ENCODE measurements at regions not wholly inside any gene's neighbourhood (a gene's known extent, or its start where the extent isn't known, plus 50 kb on each side); places are given as distances from the start of the nearest gene placed in this dataset.
A peak's percentile ranks its signal among the peaks of the same experiment; 100 is the strongest.

DNA sequence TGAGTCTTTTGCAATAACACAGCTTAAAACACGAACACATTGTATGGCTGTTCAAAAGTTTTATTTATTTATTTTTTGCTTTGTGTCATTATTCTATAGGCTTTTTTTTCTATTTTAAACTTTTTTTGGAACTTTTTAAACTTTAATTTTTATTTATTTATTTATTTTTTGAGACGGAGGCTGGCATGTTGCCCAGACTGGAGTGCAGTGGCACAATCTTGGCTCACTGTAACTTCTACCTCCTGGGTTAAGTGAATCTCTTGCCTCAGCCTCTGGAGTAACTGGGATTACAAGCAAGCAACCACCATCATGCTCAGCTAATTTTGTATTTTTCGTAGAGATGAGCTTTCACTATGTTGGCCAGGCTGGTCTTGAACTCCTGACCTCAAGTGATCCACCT, 88.3 kb upstream of the GADD45A start:
- FAIRE-seq (no peak), DNase-seq (ENCODE audit: insufficient read length) (no peak)
- TF ChIP-seq TAF1 (IDR thresholded peaks at IDR 0.05; ENCODE audit: borderline replicate concordance, low read depth, low read length) = no peak
- TF ChIP-seq POLR2A (IDR thresholded peaks at IDR 0.05; ENCODE audit: low read depth, low read length) = no peak
- TF ChIP-seq POLR2AphosphoS5 (IDR thresholded peaks at IDR 0.05; ENCODE audit: low read depth, low read length) = no peak

- FAIRE-seq (no peak), DNase-seq (ENCODE audit: insufficient read length) (no peak)
- TF ChIP-seq TAF1 (IDR thresholded peaks at IDR 0.05; ENCODE audit: borderline replicate concordance, low read depth, low read length) = no peak
- TF ChIP-seq POLR2AphosphoS5 (IDR thresholded peaks at IDR 0.05; ENCODE audit: low read depth, low read length) = no peak
- TF ChIP-seq POLR2A (IDR thresholded peaks at IDR 0.05; ENCODE audit: low read depth, low read length) = no peak
These were observed 87.7 kb upstream of the GADD45A start for GRCh38 chr1:67597336-67597735.

GRCh38 chr1:67599085-67599484, 85.9 kb upstream of the GADD45A start:
- DNase-seq (ENCODE audit: insufficient read length) (no peak), FAIRE-seq (no peak)
- no peak for TF ChIP-seq POLR2AphosphoS5 (IDR thresholded peaks at IDR 0.05; ENCODE audit: low read depth, low read length)
- no peak for TF ChIP-seq TAF1 (IDR thresholded peaks at IDR 0.05; ENCODE audit: borderline replicate concordance, low read depth, low read length)
- no peak for TF ChIP-seq POLR2A (IDR thresholded peaks at IDR 0.05; ENCODE audit: low read depth, low read length)

- FAIRE-seq (no peak), DNase-seq (ENCODE audit: insufficient read length) (no peak)
These were observed 83.5 kb upstream of the GADD45A start for GRCh38 chr1:67601539-67601938.

GRCh38 chr1:67601955-67602354, 83.0 kb upstream of the GADD45A start:
- FAIRE-seq (no peak), DNase-seq (ENCODE audit: insufficient read length) (no peak)
- TF ChIP-seq POLR2AphosphoS5 (IDR thresholded peaks at IDR 0.05; ENCODE audit: low read depth, low read length) = no peak
- no peak for TF ChIP-seq TAF1 (IDR thresholded peaks at IDR 0.05; ENCODE audit: borderline replicate concordance, low read depth, low read length)
- no peak for TF ChIP-seq POLR2A (IDR thresholded peaks at IDR 0.05; ENCODE audit: low read depth, low read length)

More at GRCh38 chr1:67601539-67601938, 83.5 kb upstream of the GADD45A start:
- TF ChIP-seq POLR2A (IDR thresholded peaks at IDR 0.05; ENCODE audit: low read depth, low read length) (no peak), TAF1 (IDR thresholded peaks at IDR 0.05; ENCODE audit: borderline replicate concordance, low read depth, low read length) (no peak), POLR2AphosphoS5 (IDR thresholded peaks at IDR 0.05; ENCODE audit: low read depth, low read length) (no peak)

DNA sequence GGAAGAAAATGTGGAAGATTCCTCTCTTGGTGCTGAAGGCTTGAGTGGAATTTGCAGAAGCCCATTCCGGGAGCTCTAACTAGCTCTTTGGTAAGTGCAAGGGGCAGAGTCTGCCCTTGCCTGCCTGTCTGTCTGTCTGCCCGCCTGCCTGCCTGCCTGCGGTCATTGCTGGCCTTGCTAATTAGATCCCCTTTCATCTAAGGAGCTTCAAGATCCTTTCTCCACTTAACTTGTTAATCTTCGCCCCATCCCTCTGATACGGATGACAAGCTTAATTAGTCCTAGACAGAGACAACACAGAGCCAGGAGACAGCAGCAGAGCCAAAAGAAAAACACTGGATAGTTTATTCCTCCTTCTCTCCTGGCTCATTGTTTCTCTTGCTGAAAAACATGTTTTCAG, 80.2 kb upstream of the GADD45A start:
- FAIRE-seq = no peak
- no peak for DNase-seq (ENCODE audit: insufficient read length)
- TF ChIP-seq TAF1 (IDR thresholded peaks at IDR 0.05; ENCODE audit: borderline replicate concordance, low read depth, low read length) (no peak), POLR2AphosphoS5 (IDR thresholded peaks at IDR 0.05; ENCODE audit: low read depth, low read length) (no peak), POLR2A (IDR thresholded peaks at IDR 0.05; ENCODE audit: low read depth, low read length) (no peak)

DNA sequence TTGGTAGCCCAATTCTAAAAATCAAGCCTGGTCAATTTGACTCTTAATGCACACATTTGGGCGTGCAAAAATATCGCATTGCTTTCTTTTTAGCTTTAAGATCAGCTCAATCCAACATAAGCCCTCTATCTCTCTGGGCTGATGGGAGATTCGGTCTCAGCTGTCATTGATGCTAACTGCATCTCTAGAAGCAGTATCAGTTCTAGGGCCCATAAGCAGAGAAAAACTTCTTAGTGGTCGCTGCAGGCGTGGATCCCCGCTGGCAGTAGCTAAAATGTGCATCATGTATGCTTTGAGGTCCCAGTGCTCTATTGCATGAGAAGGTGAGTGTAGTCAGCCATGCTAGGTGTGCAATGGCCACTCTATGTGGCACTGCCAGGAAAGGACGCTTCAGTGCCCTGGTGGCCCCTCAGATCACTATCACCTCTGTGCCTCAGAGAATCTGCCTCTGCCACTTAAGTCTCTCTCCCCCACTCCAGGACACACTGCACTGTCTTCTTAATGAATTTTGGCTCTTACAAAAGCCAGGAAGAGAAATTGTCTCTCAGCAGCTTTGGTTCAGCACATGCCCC, 79.7 kb upstream of the GADD45A start:
- DNase-seq (ENCODE audit: insufficient read length) = no peak
- FAIRE-seq = no peak

DNA sequence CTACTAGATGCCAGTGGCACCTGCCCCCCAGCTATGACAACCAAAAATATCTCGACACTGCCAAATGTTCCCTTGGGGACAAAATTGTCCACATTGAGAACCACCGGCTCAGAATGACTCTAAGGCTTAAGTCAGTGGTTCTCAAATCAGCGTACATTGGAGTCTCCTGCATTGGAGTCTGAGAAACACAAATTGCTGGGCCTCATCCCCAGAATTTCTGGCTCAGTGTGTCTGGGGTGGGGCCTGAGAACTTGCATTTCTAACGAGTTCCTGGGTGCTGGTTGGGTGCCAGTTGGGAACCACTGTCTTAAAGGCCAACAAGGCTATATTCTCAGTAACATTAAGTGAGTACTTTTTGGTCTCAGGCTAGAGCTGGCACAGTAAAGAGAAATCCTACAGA, 77.7 kb upstream of the GADD45A start:
- FAIRE-seq (no peak), DNase-seq (ENCODE audit: insufficient read length) (no peak)
- no peak for TF ChIP-seq POLR2AphosphoS5 (IDR thresholded peaks at IDR 0.05; ENCODE audit: low read depth, low read length)
- TF ChIP-seq POLR2A (IDR thresholded peaks at IDR 0.05; ENCODE audit: low read depth, low read length) = no peak
- TF ChIP-seq TAF1 (IDR thresholded peaks at IDR 0.05; ENCODE audit: borderline replicate concordance, low read depth, low read length) = no peak

More for the DNA sequence above, 79.7 kb upstream of the GADD45A start:
- TF ChIP-seq POLR2A (IDR thresholded peaks at IDR 0.05; ENCODE audit: low read depth, low read length) = no peak
- no peak for TF ChIP-seq POLR2AphosphoS5 (IDR thresholded peaks at IDR 0.05; ENCODE audit: low read depth, low read length)
- no peak for TF ChIP-seq TAF1 (IDR thresholded peaks at IDR 0.05; ENCODE audit: borderline replicate concordance, low read depth, low read length)

- FAIRE-seq (no peak), DNase-seq (ENCODE audit: insufficient read length) (no peak)
- TF ChIP-seq POLR2AphosphoS5 (IDR thresholded peaks at IDR 0.05; ENCODE audit: low read depth, low read length) = no peak
These were observed 77.3 kb upstream of the GADD45A start for GRCh38 chr1:67607699-67608098.

DNA sequence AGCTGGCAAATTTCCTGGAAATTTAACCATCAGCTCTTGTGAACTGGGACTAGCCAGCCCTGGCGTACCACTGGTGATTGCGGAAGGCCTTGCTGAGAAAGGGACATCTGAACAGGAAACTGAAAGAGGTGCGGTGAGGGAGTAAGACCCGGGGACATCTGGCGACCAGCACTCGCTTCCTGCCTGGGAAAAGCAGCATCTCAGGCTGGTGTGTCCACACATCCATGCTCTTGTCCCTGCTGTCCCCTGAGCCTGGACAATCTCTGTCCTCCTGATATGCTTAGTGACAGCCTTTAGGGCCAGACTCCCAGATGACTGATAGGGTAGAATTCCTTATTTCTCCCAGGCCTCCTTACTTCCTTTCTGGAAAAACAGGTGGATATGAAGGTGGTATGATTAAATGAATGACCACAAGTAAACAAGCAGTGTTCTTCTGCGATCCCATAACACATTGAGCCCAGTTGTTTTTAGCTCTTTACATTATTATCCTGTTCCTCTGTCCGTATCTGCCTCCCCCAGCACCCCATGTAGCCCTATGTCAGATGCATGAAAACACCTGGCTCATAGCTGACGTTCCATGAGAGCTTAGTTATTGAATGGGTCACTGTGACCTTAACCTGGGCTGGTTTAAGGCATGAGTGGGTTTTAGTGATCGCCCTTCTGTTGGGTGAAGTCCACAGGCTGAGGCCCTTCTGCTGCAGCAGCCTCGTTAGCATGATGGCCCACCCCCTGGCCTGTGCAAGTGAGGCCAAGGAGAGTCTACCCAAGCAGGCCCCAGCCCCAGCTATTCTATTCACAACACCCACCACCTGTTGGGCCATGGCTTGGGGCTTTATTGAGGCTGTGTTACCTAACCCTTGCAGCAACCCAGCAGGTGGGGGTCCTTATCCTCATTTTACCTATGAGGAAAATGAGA, 76.1 kb upstream of the GADD45A start:
- no peak for DNase-seq (ENCODE audit: insufficient read length)
- no peak for TF ChIP-seq TAF1 (IDR thresholded peaks at IDR 0.05; ENCODE audit: borderline replicate concordance, low read depth, low read length)
- no peak for TF ChIP-seq POLR2AphosphoS5 (IDR thresholded peaks at IDR 0.05; ENCODE audit: low read depth, low read length)
- FAIRE-seq = no peak

GRCh38 chr1:67609577-67610341, 75.2 kb upstream of the GADD45A start:
- no peak for DNase-seq (ENCODE audit: insufficient read length)
- peak; percentile 27 for FAIRE-seq
- TF ChIP-seq TAF1 (IDR thresholded peaks at IDR 0.05; ENCODE audit: borderline replicate concordance, low read depth, low read length) (no peak), POLR2AphosphoS5 (IDR thresholded peaks at IDR 0.05; ENCODE audit: low read depth, low read length) (no peak), POLR2A (IDR thresholded peaks at IDR 0.05; ENCODE audit: low read depth, low read length) (no peak)

All from GM12892 (cell line).